ENCODE measurements at regions not wholly inside any gene's neighbourhood (a gene's known extent, or its start where the extent isn't known, plus 50 kb on each side); places are given as distances from the start of the nearest gene placed in this dataset.

DNA sequence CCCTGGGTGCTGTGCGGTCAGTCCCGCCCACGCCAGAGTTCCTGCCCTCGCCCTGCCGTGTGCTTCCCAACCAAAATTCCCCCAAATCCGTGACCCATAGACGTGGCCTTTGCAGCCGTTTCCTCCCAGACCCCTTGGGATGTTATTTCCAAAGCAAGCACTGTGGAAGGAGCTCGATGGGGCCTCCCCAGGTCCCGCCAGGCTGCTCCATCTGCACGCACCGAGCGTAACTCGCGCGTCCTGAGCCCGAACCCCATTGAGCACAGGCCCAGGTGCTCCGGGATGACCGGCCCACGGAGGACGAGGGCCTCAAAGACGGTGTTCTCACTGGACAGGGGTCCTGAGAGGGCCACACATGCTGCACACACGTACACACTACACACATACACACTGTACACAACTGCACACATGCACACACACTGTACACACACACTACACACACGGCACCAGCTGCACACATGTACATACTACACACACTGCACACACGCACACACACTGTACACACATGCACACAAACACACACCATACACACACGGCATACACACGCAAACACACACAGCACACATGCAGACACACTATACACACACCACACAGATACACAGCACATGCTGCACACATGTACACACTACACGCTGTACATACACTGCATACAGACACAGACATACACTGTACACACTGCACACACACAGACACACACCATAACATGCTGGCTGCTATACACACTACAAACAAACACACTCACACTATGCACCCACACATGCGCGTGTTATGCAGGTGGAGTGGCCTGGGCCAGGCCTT, 431.2 kb upstream of the SALL3 start:
- TF ChIP-seq, protein P1, sequence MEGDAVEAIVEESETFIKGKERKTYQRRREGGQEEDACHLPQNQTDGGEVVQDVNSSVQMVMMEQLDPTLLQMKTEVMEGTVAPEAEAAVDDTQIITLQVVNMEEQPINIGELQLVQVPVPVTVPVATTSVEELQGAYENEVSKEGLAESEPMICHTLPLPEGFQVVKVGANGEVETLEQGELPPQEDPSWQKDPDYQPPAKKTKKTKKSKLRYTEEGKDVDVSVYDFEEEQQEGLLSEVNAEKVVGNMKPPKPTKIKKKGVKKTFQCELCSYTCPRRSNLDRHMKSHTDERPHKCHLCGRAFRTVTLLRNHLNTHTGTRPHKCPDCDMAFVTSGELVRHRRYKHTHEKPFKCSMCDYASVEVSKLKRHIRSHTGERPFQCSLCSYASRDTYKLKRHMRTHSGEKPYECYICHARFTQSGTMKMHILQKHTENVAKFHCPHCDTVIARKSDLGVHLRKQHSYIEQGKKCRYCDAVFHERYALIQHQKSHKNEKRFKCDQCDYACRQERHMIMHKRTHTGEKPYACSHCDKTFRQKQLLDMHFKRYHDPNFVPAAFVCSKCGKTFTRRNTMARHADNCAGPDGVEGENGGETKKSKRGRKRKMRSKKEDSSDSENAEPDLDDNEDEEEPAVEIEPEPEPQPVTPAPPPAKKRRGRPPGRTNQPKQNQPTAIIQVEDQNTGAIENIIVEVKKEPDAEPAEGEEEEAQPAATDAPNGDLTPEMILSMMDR (IDR thresholded peaks at IDR 0.05; ENCODE audit: low read depth, low read length) = no peak
- DNase-seq (ENCODE audit: extremely low read depth, low read depth) = no peak

DNA sequence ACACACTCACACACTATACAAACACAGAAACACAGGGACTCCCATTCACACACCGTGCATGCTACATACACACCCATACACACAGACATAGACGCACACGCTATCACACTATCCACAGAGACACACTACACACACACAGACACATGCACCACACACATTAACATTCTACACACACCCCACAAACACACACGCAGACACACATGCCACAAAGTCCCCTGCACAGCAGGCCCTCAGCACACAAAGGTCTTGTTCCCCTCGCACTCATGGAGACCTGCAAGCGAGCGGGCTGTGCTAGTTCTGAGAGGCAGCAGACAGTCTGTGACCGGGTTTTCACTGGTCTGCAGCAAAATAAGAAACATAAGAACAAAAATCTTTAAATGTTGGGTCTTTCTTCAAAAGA, 429.6 kb upstream of the SALL3 start:
- DNase-seq (ENCODE audit: extremely low read depth, low read depth) = no peak
- TF ChIP-seq, protein P1 (IDR thresholded peaks at IDR 0.05; ENCODE audit: low read depth, low read length) = no peak

- TF ChIP-seq, protein P1 (IDR thresholded peaks at IDR 0.05; ENCODE audit: low read depth, low read length) = no peak
Observed at GRCh38 chr18:78554944-78555608, 424.5 kb upstream of the SALL3 start.

DNA sequence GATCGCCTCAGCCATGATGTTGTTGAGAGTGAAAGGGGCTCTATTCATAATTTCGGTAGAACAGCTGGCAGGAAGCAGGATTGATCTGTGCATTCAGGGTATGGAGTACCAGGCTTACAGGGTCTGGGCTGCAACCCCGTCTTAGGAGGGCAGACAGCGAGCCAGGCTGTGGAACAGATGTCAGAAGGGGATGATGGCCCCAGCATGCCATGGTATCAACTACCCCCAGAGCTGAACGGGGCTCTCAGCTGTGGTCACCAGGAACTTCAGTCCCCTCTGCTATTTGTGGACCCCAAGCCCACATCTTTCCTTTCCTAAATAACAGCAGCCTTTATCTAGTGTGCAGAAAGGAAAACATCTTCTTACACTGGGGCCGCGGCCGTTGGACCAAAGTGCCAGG, 422.2 kb upstream of the SALL3 start:
- TF ChIP-seq, protein P1 (IDR thresholded peaks at IDR 0.05; ENCODE audit: low read depth, low read length) = no peak

More at GRCh38 chr18:78554944-78555608, 424.5 kb upstream of the SALL3 start:
- no peak for DNase-seq (ENCODE audit: extremely low read depth, low read depth)

DNA sequence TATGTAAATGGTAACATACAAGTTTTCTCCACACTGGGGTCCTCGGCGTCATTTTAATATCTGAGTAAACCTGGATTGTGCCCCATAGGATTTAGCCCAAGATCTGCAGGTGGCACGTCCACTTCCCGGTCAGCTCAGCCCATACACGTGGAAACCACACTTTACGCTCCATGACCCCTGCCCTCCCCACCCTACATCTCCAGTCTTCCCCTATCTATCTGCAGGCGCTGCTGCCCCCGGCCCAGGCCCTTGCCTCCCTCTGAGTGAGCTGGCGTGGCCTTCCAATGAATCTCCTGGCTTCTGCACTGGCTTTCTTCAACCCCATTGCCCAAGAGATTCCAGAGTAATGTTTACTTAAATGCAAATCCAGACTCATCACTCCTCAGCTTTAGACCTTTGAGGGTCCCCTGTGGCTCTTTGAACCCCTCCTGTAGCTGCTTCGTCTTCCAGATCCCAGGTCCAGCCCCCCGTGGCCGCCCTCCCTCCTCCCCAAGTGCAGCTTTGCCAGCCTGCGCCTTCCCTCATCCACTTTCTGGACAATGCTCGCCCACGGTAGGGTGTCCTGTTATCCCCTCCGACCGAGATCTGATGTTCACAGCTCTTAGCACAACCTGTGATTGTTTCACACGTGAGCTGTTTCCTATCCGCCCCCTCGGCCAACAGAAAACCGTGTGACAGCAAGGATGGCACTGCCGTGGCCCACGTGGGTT, 421.4 kb upstream of the SALL3 start:
- TF ChIP-seq, protein P1 (IDR thresholded peaks at IDR 0.05; ENCODE audit: low read depth, low read length) = no peak
- no peak for DNase-seq (ENCODE audit: extremely low read depth, low read depth)

More for the DNA sequence above, 422.2 kb upstream of the SALL3 start:
- DNase-seq (ENCODE audit: extremely low read depth, low read depth) = no peak

DNA sequence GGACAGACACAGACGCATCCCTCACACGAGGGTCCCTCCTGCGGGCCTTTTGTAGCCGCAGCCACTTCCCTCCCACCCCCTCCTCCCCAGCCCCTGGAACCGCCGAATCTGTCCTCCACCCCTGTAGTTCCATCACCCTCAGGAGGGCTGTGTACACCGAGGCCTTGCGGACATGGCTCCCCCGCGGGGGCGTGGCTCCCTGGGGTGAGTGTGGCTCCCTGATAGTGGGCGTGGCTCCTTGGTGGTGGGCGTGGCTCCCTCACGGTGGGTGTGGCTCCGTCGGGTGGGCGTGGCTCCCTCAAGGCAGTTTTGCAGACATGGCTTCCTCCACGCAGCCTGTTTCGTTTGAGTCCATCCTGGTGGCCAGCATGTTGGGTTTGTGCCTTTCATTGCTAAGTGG, 420.7 kb upstream of the SALL3 start:
- no peak for DNase-seq (ENCODE audit: extremely low read depth, low read depth)
- TF ChIP-seq, protein P1 (IDR thresholded peaks at IDR 0.05; ENCODE audit: low read depth, low read length) = no peak

- TF ChIP-seq, protein P1 (IDR thresholded peaks at IDR 0.05; ENCODE audit: low read depth, low read length) = no peak
- no peak for DNase-seq (ENCODE audit: extremely low read depth, low read depth)
Observed at GRCh38 chr18:78559584-78559983, 420.0 kb upstream of the SALL3 start.

Data from AG09319 (cell line).